ENCODE measurements at regions not wholly inside any gene's neighbourhood (a gene's known extent, or its start where the extent isn't known, plus 50 kb on each side); places are given as distances from the start of the nearest gene placed in this dataset.
"Not testable (repeated sequence)": the region's sequence is repeated elsewhere in the genome, so short reads cannot be mapped to it uniquely, and the experiment has no call there.

- no peak for DNase-seq (ENCODE audit: low read depth)
These were observed 141.5 kb downstream of the GABRG2 start for GRCh38 chr5:162209005-162209605.

GRCh38 chr5:162214551-162214950, 147.0 kb downstream of the GABRG2 start:
- no peak for DNase-seq (ENCODE audit: low read depth)

GRCh38 chr5:162217037-162217436, 149.5 kb downstream of the GABRG2 start:
- no peak for DNase-seq (ENCODE audit: low read depth)

GRCh38 chr5:162221910-162222309, 154.3 kb downstream of the GABRG2 start:
- DNase-seq (ENCODE audit: low read depth) = no peak

- DNase-seq (ENCODE audit: low read depth) = no peak
These were observed 159.5 kb downstream of the GABRG2 start for GRCh38 chr5:162227075-162227474.

GRCh38 chr5:162230348-162230747, 162.8 kb downstream of the GABRG2 start:
- DNase-seq (ENCODE audit: low read depth) = no peak

GRCh38 chr5:162231522-162231921, 163.9 kb downstream of the GABRG2 start:
- DNase-seq (ENCODE audit: low read depth) = no peak

GRCh38 chr5:162240734-162241133, 173.2 kb downstream of the GABRG2 start:
- DNase-seq (ENCODE audit: low read depth) = no peak

GRCh38 chr5:162242416-162242815, 174.8 kb downstream of the GABRG2 start:
- DNase-seq (ENCODE audit: low read depth) = no peak

GRCh38 chr5:162243651-162244050, 176.1 kb downstream of the GABRG2 start:
- DNase-seq (ENCODE audit: low read depth) = no peak

GRCh38 chr5:162248107-162248713, 180.6 kb downstream of the GABRG2 start:
- no peak for DNase-seq (ENCODE audit: low read depth)

- no peak for DNase-seq (ENCODE audit: low read depth)
These were observed 189.1 kb downstream of the GABRG2 start for GRCh38 chr5:162256711-162257110.

- DNase-seq (ENCODE audit: low read depth) = no peak
These were observed 201.3 kb downstream of the GABRG2 start for GRCh38 chr5:162268694-162269481.

GRCh38 chr5:162272417-162272816, 204.8 kb downstream of the GABRG2 start:
- no peak for DNase-seq (ENCODE audit: low read depth)

- DNase-seq (ENCODE audit: low read depth) = no peak
These were observed 207.1 kb downstream of the GABRG2 start for GRCh38 chr5:162274679-162275078.

GRCh38 chr5:162275387-162275786, 207.8 kb downstream of the GABRG2 start:
- DNase-seq (ENCODE audit: low read depth) = not testable (repeated sequence)

GRCh38 chr5:162282191-162282590, 214.6 kb downstream of the GABRG2 start:
- DNase-seq (ENCODE audit: low read depth) = no peak

GRCh38 chr5:162283609-162284008, 216.0 kb downstream of the GABRG2 start:
- DNase-seq (ENCODE audit: low read depth) = no peak

GRCh38 chr5:162288647-162289296, 221.2 kb downstream of the GABRG2 start:
- no peak for DNase-seq (ENCODE audit: low read depth)

GRCh38 chr5:162289489-162289888, 221.9 kb downstream of the GABRG2 start:
- no peak for DNase-seq (ENCODE audit: low read depth)

GRCh38 chr5:162299793-162300192, 232.2 kb downstream of the GABRG2 start:
- no peak for DNase-seq (ENCODE audit: low read depth)

- DNase-seq (ENCODE audit: low read depth) = no peak
These were observed 233.8 kb downstream of the GABRG2 start for GRCh38 chr5:162301356-162301755.

- no peak for DNase-seq (ENCODE audit: low read depth)
These were observed 255.9 kb downstream of the GABRG2 start for GRCh38 chr5:162323466-162323865.
